Neural progenitor cell (in vitro differentiated cells): ENCODE measurements at regions not wholly inside any gene's neighbourhood (a gene's known extent, or its start where the extent isn't known, plus 50 kb on each side); places are given as distances from the start of the nearest gene placed in this dataset.

Experiments used
- DNase-seq: peaks from one replicate; pipeline ENCODE4 v3.0.0-alpha.2; 2016; ENCODE audit warnings: low spot score
- H2AFZ ChIP-seq: fragments of 200-600 bp; sonication (generic); replicated peaks from 2 replicates; pipeline ENCODE4 v1.6.1; 2016; ENCODE audit warnings: antibody characterized with exemption
- H3F3A ChIP-seq: fragments of 200-600 bp; sonication (generic); 2 replicates; pipeline ENCODE4 v1.6.1; 2016; ENCODE audit warnings: antibody characterized with exemption, low read depth
- H3K27ac ChIP-seq: fragments of 200-600 bp; sonication (generic); 2 replicates; pipeline ENCODE4 v1.5.1; 2016; ENCODE audit warnings: mild to moderate bottlenecking
- H3K27me3 ChIP-seq: fragments of 200-600 bp; sonication (generic); 2 replicates; pipeline ENCODE4 v1.6.1; 2016; ENCODE audit warnings: mild to moderate bottlenecking, moderate library complexity
- H3K36me3 ChIP-seq: fragments of 200-600 bp; sonication (generic); 2 replicates; pipeline ENCODE4 v1.5.1; 2016
- H3K4me1 ChIP-seq: fragments of 200-600 bp; sonication (generic); 2 replicates; pipeline ENCODE4 v1.6.1; 2016; ENCODE audit warnings: mixed run types
- H3K4me2 ChIP-seq: fragments of 200-600 bp; sonication (generic); 2 replicates; pipeline ENCODE4 v1.6.1; 2016
- H3K4me3 ChIP-seq: fragments of 200-600 bp; sonication (generic); 2 replicates; pipeline ENCODE4 v1.5.1; 2016
- H3K79me2 ChIP-seq: fragments of 200-600 bp; sonication (generic); 2 replicates; pipeline ENCODE4 v1.6.1; 2016; ENCODE audit warnings: low read depth
- H3K9ac ChIP-seq: fragments of 200-600 bp; sonication (generic); 2 replicates; pipeline ENCODE4 v1.6.1; 2016
- H3K9me3 ChIP-seq: fragments of 200-600 bp; sonication (generic); 2 replicates; pipeline ENCODE4 v1.5.1; 2016; ENCODE audit warnings: low read depth
- H4K20me1 ChIP-seq: fragments of 200-600 bp; sonication (generic); 2 replicates; pipeline ENCODE4 v1.6.1; 2016; ENCODE audit warnings: low read depth
- H3K27ac Mint-ChIP-seq: 3 replicates; pipeline ENCODE4 v1.8.0; 2021; ENCODE audit warnings: mixed read lengths
- H3K27me3 Mint-ChIP-seq: 2 replicates; pipeline ENCODE4 v1.8.0; 2022; ENCODE audit warnings: low read depth, mild to moderate bottlenecking, inconsistent platforms, moderate library complexity, mixed read lengths; ENCODE audit not compliant: insufficient read depth
- H3K36me3 Mint-ChIP-seq: 3 replicates; pipeline ENCODE4 v1.8.0; 2021; ENCODE audit warnings: mixed read lengths
- H3K4me1 Mint-ChIP-seq: 3 replicates; pipeline ENCODE4 v1.8.0; 2021; ENCODE audit warnings: mixed read lengths
- H3K4me3 Mint-ChIP-seq: 3 replicates; pipeline ENCODE4 v1.8.0; 2021; ENCODE audit warnings: mild to moderate bottlenecking, moderate library complexity, mixed read lengths
- H3K9me3 Mint-ChIP-seq: 3 replicates; pipeline ENCODE4 v1.8.0; 2020; ENCODE audit warnings: mixed read lengths
- CTCF ChIP-seq: fragments of 200-600 bp; sonication (generic); IDR thresholded peaks from 2 replicates; pipeline ENCODE4 v1.5.1; 2017; ENCODE audit warnings: antibody characterized with exemption, mild to moderate bottlenecking
- EZH2 ChIP-seq: fragments of 200-600 bp; sonication (generic); IDR thresholded peaks from 2 replicates; pipeline ENCODE4 v1.6.1; 2017; ENCODE audit warnings: antibody characterized with exemption, mild to moderate bottlenecking, moderate library complexity
- EZH2phosphoT487 ChIP-seq: fragments of 200-600 bp; sonication (generic); IDR thresholded peaks from 2 replicates; pipeline ENCODE4 v1.6.1; 2017; ENCODE audit warnings: antibody characterized with exemption

- no peaks in the 10 kb centered on the region for H3K36me3 ChIP-seq
- no peak overlapping the region for H3K4me3 ChIP-seq
- H3K9ac ChIP-seq = no peak overlapping the region
- peak overlapping the region; percentile 30 for H3K27ac Mint-ChIP-seq
- no peak overlapping the region for H3K27ac ChIP-seq
- no peaks in the 10 kb centered on the region for H4K20me1 ChIP-seq
- no peak overlapping the region for H2AFZ ChIP-seq
- no peaks in the 10 kb centered on the region for H3F3A ChIP-seq
- no peaks in the 10 kb centered on the region for H3K9me3 ChIP-seq
- no peaks in the 10 kb centered on the region for H3K79me2 ChIP-seq
- no peaks in the 10 kb centered on the region for H3K9me3 Mint-ChIP-seq
- TF ChIP-seq EZH2phosphoT487 (no peak), CTCF (no peak), EZH2 (no peak)
- DNase-seq = no peak
- no peaks in the 10 kb centered on the region for H3K27me3 ChIP-seq
- H3K36me3 Mint-ChIP-seq = no peaks in the 10 kb centered on the region
- peaks cover 6% of the 10 kb centered on the region for H3K4me1 ChIP-seq
- H3K4me1 Mint-ChIP-seq = peaks cover 31% of the 10 kb centered on the region
- no peaks in the 10 kb centered on the region for H3K27me3 Mint-ChIP-seq
- no peak overlapping the region for H3K4me3 Mint-ChIP-seq
- H3K4me2 ChIP-seq = no peak overlapping the region
Observed at GRCh38 chr3:168336276-168336675, 240.6 kb upstream of the GOLIM4 start.

GRCh38 chr3:168333410-168333935 is 237.7 kb upstream of the GOLIM4 start:
- H3K4me3 Mint-ChIP-seq = no peak overlapping the region
- H3K27me3 Mint-ChIP-seq = no peaks in the 10 kb centered on the region
- Histone ChIP-seq H3K4me2 (no peak overlapping the region), H3F3A (no peaks in the 10 kb centered on the region), H4K20me1 (no peaks in the 10 kb centered on the region), H3K4me3 (no peak overlapping the region), H3K9me3 (no peaks in the 10 kb centered on the region), H3K79me2 (no peaks in the 10 kb centered on the region), H3K27me3 (no peaks in the 10 kb centered on the region), H2AFZ (no peak overlapping the region), H3K9ac (no peak overlapping the region), H3K4me1 (peaks cover 13% of the 10 kb centered on the region), H3K27ac (no peak overlapping the region), H3K36me3 (no peaks in the 10 kb centered on the region)
- H3K4me1 Mint-ChIP-seq = peaks cover 32% of the 10 kb centered on the region
- no peaks in the 10 kb centered on the region for H3K36me3 Mint-ChIP-seq
- no peak for DNase-seq
- no peaks in the 10 kb centered on the region for H3K9me3 Mint-ChIP-seq
- TF ChIP-seq EZH2phosphoT487 = no peak
- TF ChIP-seq EZH2 = no peak
- no peak for TF ChIP-seq CTCF
- H3K27ac Mint-ChIP-seq = peak overlapping the region; percentile 19

GRCh38 chr3:168331756-168332155 is 236.0 kb upstream of the GOLIM4 start:
- H3K4me3 ChIP-seq = no peak overlapping the region
- no peaks in the 10 kb centered on the region for H3F3A ChIP-seq
- H3K9me3 ChIP-seq = no peaks in the 10 kb centered on the region
- no peaks in the 10 kb centered on the region for H3K27me3 ChIP-seq
- peaks cover 32% of the 10 kb centered on the region for H3K4me1 Mint-ChIP-seq
- H3K9me3 Mint-ChIP-seq = no peaks in the 10 kb centered on the region
- H3K27ac Mint-ChIP-seq = no peak overlapping the region
- no peak for DNase-seq
- no peaks in the 10 kb centered on the region for H3K79me2 ChIP-seq
- no peak overlapping the region for H3K4me3 Mint-ChIP-seq
- no peaks in the 10 kb centered on the region for H3K27me3 Mint-ChIP-seq
- no peaks in the 10 kb centered on the region for H4K20me1 ChIP-seq
- peaks cover 13% of the 10 kb centered on the region for H3K4me1 ChIP-seq
- no peak overlapping the region for H3K27ac ChIP-seq
- TF ChIP-seq EZH2 = no peak
- no peak for TF ChIP-seq EZH2phosphoT487
- no peak for TF ChIP-seq CTCF
- no peak overlapping the region for H3K9ac ChIP-seq
- no peak overlapping the region for H3K4me2 ChIP-seq
- no peak overlapping the region for H2AFZ ChIP-seq
- H3K36me3 Mint-ChIP-seq = no peaks in the 10 kb centered on the region
- H3K36me3 ChIP-seq = no peaks in the 10 kb centered on the region
